Astrocyte (in vitro differentiated cells and primary cell): ENCODE measurements at regions not wholly inside any gene's neighbourhood (a gene's known extent, or its start where the extent isn't known, plus 50 kb on each side); places are given as distances from the start of the nearest gene placed in this dataset.

Experiments used
- CTCF ChIP-seq: IDR thresholded peaks from 2 replicates; pipeline ENCODE4 v1.5.1; 2011; ENCODE audit warnings: low read depth, mild to moderate bottlenecking, inconsistent platforms, low read length, moderate library complexity; ENCODE audit not compliant: insufficient read depth
- EZH2 ChIP-seq: IDR thresholded peaks from 2 replicates; pipeline ENCODE4 v1.6.1; 2012; ENCODE audit warnings: mild to moderate bottlenecking, low read length, inconsistent platforms; ENCODE audit not compliant: insufficient read depth

GRCh38 chr10:78768041-78768835, 300.5 kb upstream of the ZMIZ1 start:
- TF ChIP-seq CTCF (no peak), EZH2 (no peak)
